B cell (primary cell): ENCODE measurements at regions not wholly inside any gene's neighbourhood (a gene's known extent, or its start where the extent isn't known, plus 50 kb on each side); places are given as distances from the start of the nearest gene placed in this dataset.

Source experiments
- EZH2 ChIP-seq: IDR thresholded peaks from 2 replicates; pipeline ENCODE4 v1.6.1; 2012; ENCODE audit warnings: borderline replicate concordance, low read depth, mild to moderate bottlenecking, moderate library complexity, low read length; ENCODE audit not compliant: insufficient read depth, poor library complexity, severe bottlenecking
- TF ChIP-seq, protein P1 (sequence below): fragments of 200-600 bp; IDR thresholded peaks from one replicate; pipeline ENCODE4 v1.8.0; 2022; ENCODE audit warnings: antibody characterized with exemption, mild to moderate bottlenecking

DNA sequence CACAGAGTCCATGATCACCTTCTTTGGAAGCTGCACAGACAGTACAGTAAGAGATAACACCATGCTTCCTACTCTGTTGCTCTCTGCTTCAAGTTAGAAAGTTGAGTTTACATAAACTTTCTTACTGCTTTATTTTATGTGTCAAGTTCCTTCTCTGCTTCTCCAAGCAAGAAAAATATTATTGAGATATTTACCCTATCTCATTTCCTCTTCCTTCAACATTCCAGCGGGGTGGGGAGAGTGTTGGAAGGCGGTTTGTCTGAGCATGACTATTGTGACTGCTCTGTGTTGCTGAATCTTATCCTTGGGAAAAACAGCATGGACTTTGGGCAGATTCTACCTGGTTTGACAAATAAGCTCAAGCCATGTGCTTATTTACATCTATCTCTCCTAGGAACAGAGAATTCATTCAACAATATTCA is 66.9 kb upstream of the EPB41L4A start:
- TF ChIP-seq, protein P1, sequence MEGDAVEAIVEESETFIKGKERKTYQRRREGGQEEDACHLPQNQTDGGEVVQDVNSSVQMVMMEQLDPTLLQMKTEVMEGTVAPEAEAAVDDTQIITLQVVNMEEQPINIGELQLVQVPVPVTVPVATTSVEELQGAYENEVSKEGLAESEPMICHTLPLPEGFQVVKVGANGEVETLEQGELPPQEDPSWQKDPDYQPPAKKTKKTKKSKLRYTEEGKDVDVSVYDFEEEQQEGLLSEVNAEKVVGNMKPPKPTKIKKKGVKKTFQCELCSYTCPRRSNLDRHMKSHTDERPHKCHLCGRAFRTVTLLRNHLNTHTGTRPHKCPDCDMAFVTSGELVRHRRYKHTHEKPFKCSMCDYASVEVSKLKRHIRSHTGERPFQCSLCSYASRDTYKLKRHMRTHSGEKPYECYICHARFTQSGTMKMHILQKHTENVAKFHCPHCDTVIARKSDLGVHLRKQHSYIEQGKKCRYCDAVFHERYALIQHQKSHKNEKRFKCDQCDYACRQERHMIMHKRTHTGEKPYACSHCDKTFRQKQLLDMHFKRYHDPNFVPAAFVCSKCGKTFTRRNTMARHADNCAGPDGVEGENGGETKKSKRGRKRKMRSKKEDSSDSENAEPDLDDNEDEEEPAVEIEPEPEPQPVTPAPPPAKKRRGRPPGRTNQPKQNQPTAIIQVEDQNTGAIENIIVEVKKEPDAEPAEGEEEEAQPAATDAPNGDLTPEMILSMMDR, result no peak
- TF ChIP-seq EZH2, result no peak
